D341Med (cell line): ENCODE measurements at regions not wholly inside any gene's neighbourhood (a gene's known extent, or its start where the extent isn't known, plus 50 kb on each side); places are given as distances from the start of the nearest gene placed in this dataset.
"Not testable (repeated sequence)": the region's sequence is repeated elsewhere in the genome, so short reads cannot be mapped to it uniquely, and the experiment has no call there.

Source experiments
- DNase-seq: peaks from one replicate; pipeline ENCODE4 v3.0.0; 2012; ENCODE audit warnings: low spot score

- DNase-seq = no peak
Measured at GRCh38 chr15:77838595-77838994, 205.9 kb upstream of the LINGO1 start.

DNA sequence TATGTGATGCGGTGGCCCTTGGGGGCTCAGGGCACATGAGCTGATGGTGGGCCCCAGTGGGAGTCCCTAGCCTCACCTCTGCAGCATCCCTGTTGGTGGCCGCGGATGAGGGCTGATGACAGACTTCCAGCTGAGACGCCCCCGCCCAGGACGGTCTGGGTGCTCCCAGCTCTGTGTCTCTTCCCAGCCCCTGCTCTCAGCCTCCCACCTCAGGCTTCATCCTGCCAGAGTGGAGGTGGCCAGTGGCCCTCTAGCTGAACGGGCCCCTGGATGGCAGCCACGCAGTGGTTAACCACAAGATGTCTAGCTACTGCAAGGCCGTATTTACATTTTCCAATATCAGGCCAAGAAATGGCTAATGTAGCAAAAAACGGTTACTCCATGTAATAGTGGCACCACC, 205.3 kb upstream of the LINGO1 start:
- DNase-seq = no peak

- DNase-seq = no peak
Measured at GRCh38 chr15:77837649-77838025, 204.9 kb upstream of the LINGO1 start.

GRCh38 chr15:77836906-77837648, 204.4 kb upstream of the LINGO1 start:
- no peak for DNase-seq

DNA sequence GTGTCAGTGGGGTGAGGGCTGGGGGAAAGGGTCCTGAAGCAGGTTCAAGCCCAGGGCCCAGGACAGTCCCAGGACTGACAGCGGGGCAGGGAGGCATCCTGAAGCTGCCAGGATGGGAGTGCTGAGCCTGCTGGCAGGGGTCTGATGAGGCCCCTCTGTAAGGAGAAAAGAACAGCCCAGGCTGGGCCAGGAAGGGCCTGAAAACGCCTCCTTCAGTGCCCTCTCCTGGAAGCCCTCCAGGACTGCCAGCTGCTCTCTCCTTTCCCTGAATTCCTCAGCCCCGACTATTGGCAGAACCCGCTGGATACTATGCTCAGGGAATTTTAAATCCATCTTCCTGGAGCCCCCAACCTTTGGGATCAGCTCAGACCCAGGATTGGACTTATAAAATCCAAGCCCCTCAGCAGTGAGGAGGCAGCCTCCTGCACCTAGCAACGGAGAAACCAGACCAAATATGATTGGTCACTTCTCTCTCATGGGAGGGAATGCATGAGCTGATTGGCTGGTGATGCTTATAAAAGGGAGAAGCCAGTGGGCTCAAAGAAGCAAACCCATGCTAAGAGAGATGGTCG, 203.5 kb upstream of the LINGO1 start:
- peak; percentile 69 for DNase-seq

- no peak for DNase-seq
Measured at GRCh38 chr15:77834276-77834990, 201.7 kb upstream of the LINGO1 start.

DNA sequence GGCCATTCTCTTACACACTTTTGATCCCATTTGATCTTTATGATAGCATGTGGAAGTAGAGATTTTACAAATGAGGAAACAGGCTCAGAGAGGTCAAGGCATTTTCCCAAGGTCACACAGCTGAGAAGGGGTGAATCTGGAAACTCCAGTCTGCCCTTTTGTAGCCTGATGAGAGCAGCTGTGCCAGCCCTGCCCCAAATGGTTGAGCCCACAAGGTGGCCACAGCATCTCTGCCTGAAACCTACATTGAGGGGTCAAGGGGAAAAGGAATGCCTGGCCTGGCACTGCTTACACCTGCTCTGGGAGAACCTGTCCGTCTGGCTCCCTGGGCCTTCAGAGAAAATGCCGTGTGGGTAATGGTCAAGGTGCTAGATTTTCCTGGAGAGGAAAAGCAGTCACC, 200.2 kb upstream of the LINGO1 start:
- no peak for DNase-seq

DNA sequence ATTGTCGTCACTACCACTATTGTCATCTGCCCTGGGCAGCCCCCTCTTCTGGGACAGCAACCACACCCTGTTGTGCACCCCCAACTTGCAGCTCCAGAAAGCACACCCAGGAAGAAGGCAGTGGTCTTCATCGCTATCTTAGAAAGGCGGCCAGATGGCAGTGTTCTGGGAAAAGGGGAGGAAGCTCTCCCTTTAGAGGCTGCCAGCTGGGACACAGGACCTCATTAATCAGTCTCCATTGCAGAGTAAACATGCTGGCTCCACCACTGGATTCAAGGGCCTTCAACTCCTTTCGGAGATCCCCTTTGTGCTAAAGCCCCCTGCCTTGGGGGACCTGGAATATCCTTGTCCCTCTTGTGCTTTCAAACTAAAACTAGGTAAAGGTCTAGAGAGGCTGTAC, 199.3 kb upstream of the LINGO1 start:
- DNase-seq = no peak

GRCh38 chr15:77830051-77830468, 197.3 kb upstream of the LINGO1 start:
- DNase-seq = no peak

GRCh38 chr15:77829331-77829730, 196.6 kb upstream of the LINGO1 start:
- DNase-seq = not testable (repeated sequence)

DNA sequence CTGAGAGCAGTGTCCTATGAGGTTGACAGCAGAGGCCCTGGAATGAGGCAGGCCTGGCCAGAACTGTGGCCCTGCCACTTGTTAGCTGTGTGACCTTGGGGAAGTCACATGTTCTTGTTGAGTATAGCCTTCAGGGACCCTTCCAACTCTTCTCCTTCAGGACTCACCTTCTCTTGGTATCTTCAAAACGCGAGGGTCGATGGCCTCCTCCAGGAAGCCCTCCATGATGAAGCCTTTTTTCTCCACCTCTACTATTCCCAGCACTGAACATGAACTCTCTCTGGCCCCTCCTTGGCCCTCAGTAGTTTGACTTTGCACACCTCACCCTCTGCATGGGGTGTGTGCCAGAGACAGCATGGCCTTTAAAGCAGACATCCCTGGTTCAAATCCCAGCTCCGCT, 195.1 kb upstream of the LINGO1 start:
- no peak for DNase-seq

- DNase-seq = no peak
Measured at GRCh38 chr15:77826006-77826695, 193.4 kb upstream of the LINGO1 start.

DNA sequence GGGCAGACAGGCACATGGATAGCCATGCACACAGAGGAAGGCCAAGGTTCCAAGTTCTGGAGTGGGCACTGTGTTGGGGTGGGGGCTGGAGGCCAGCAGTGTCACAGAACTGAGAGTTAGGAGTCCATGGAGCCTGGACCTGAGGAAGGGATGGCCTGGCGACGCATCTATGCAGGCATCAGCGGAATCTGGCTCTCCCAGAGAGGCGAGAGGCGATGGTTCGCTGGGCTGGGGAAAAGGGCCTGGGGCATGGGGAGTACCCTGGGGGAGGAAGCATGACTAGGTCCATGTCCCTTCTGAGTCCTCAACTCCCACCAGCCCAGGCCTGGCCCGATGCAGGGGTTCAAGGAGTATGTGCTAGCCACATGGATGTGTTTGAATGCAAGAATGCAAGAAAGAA, 192.8 kb upstream of the LINGO1 start:
- no peak for DNase-seq

- no peak for DNase-seq
Measured at GRCh38 chr15:77825252-77825542, 192.5 kb upstream of the LINGO1 start.

GRCh38 chr15:77824361-77825251, 191.9 kb upstream of the LINGO1 start:
- DNase-seq = no peak

GRCh38 chr15:77823736-77824135, 191.0 kb upstream of the LINGO1 start:
- no peak for DNase-seq

- DNase-seq = no peak
Measured at GRCh38 chr15:77822631-77823230, 190.0 kb upstream of the LINGO1 start.

DNA sequence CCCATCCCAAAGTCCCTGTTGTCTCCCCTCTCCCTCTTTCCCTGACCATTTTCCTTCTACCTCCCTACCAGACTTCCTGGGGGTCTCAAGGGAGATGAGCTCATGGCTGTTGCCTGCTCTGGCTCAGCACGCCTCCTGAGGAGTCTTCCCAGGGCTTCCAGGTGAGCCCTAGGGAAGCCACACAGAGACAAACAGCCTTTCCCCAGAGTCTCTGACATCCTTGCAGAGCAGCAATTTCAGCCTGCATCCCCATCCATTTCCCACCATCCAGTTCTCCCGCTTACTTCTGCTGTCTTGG, 189.2 kb upstream of the LINGO1 start:
- DNase-seq = no peak

DNA sequence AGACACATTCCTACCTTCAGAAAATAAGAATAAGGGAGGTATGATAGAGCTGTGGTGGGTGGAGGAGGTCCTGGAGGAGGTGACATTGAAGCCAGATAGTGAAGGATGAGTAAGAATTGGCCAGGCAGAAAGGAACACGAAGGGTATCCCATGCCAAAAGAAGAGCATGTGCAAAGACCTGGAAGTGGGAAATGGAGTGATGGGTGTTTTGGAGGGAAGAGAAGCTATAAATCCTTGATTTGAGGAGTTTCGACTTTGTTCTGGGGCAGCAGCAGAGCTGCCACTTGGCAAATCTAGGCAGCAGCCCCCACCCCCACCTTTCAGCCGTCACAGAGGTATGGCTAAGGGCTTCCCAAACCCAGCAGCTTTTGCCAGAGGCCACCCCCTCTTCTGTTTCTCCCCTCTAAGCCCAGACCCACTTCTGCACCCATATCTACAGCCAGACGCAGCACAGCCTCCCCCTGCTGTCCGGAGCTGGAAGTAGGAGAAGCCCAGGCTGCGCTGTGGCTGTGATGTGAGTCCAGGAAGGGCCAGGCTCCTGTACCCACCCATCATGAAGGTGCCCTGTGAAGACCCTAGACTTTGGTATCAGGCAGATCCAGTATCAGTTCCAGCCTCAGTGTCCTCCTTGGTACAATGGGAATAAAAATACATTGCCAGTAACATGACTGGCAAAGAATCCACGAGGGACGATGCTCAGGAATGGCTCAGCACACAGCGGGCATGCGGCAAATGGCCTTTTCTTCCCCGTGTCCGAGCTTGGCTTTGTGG, 188.7 kb upstream of the LINGO1 start:
- peak; percentile 86 for DNase-seq

GRCh38 chr15:77819851-77820728, 187.4 kb upstream of the LINGO1 start:
- peak; percentile 78 for DNase-seq
